CD14-positive monocyte (primary cell): ENCODE measurements at regions not wholly inside any gene's neighbourhood (a gene's known extent, or its start where the extent isn't known, plus 50 kb on each side); places are given as distances from the start of the nearest gene placed in this dataset.

Experiments
- DNase-seq, 3 donors: peaks; one replicate each; pipeline ENCODE4 v3.0.0-alpha.2; 2011 to 2022
- H2AFZ ChIP-seq: 2 replicates; pipeline ENCODE4 v1.6.0; 2012; ENCODE audit warnings: mild to moderate bottlenecking, low read depth, low read length, inconsistent platforms; ENCODE audit not compliant: insufficient read depth, poor library complexity, severe bottlenecking
- H3K27ac ChIP-seq, 2 donors: 1 replicate in 1 of 2; 2 replicates in 1 of 2; pipeline ENCODE4 v1.5.1; 2012 to 2013; ENCODE audit warnings: low read length in 2 of 2, control low read depth in 1 of 2, inconsistent platforms in 1 of 2, low read depth in 1 of 2, mild to moderate bottlenecking in 1 of 2
- H3K27me3 ChIP-seq, 2 donors: one replicate each; pipeline versions ENCODE4 v1.6.0 to v1.6.1; 2011 to 2013; ENCODE audit warnings: low read length in 2 of 2; ENCODE audit not compliant: control insufficient read depth in 2 of 2, insufficient read depth in 2 of 2
- H3K36me3 ChIP-seq, 2 donors: replicated peaks in 1 of 2; 1 replicate in 1 of 2; 2 replicates in 1 of 2; pipeline versions ENCODE4 v1.5.1 to v1.6.1; 2012 to 2013; ENCODE audit warnings: low read length in 2 of 2, control low read depth in 1 of 2, inconsistent platforms in 1 of 2, mild to moderate bottlenecking in 1 of 2; ENCODE audit not compliant: insufficient read depth in 2 of 2, control insufficient read depth in 1 of 2
- H3K4me1 ChIP-seq, 2 donors: 1 replicate in 1 of 2; 2 replicates in 1 of 2; pipeline versions ENCODE4 v1.5.1 to v1.6.1; 2012 to 2013; ENCODE audit warnings: low read length in 2 of 2, control low read depth in 1 of 2, inconsistent platforms in 1 of 2, mild to moderate bottlenecking in 1 of 2, moderate library complexity in 1 of 2; ENCODE audit not compliant: insufficient read depth in 2 of 2, control insufficient read depth in 1 of 2
- H3K4me2 ChIP-seq: replicated peaks from 2 replicates; pipeline ENCODE3; 2012; ENCODE audit warnings: low read length, moderate library complexity, mild to moderate bottlenecking; ENCODE audit not compliant: poor library complexity, severe bottlenecking; ENCODE audit errors: extremely low read depth
- H3K4me3 ChIP-seq, 3 experiments: fragments of 200-600 bp in 1 of 3; sonication (generic) in 1 of 3; replicated peaks in 1 of 3; 1 replicate in 2 of 3; 2 replicates in 1 of 3; pipeline ENCODE4 v1.5.1; 2011 to 2013; ENCODE audit warnings: low read length in 3 of 3, mild to moderate bottlenecking in 3 of 3, control low read depth in 2 of 3, low read depth in 2 of 3, inconsistent platforms in 1 of 3, moderate library complexity in 1 of 3
- H3K79me2 ChIP-seq: 2 replicates; pipeline ENCODE4 v1.6.0; 2012; ENCODE audit warnings: mild to moderate bottlenecking, control low read depth, inconsistent platforms, low read length, moderate library complexity; ENCODE audit not compliant: insufficient read depth
- H3K9ac ChIP-seq: 2 replicates; pipeline ENCODE4 v1.6.0; 2017; ENCODE audit warnings: low read length, mild to moderate bottlenecking; ENCODE audit not compliant: insufficient read depth, poor library complexity, severe bottlenecking
- H3K9me3 ChIP-seq, 2 donors: replicated peaks in 1 of 2; 1 replicate in 1 of 2; 2 replicates in 1 of 2; pipeline versions ENCODE4 v1.5.1 to v1.6.1; 2012 to 2013; ENCODE audit warnings: low read length in 2 of 2, control low read depth in 1 of 2; ENCODE audit not compliant: control insufficient read depth in 1 of 2, insufficient read depth in 1 of 2
- H4K20me1 ChIP-seq: 2 replicates; pipeline ENCODE4 v1.6.0; 2012; ENCODE audit warnings: mild to moderate bottlenecking, low read length, control low read depth, moderate library complexity; ENCODE audit not compliant: insufficient read depth
- H3K27ac Mint-ChIP-seq, 7 donors: one replicate each; pipeline ENCODE4 v1.8.0; 2020; ENCODE audit warnings: mild to moderate bottlenecking in 7 of 7, mixed read lengths in 7 of 7, moderate library complexity in 6 of 7, inconsistent platforms in 2 of 7
- H3K27me3 Mint-ChIP-seq, 3 donors: one replicate each; pipeline ENCODE4 v1.8.0; 2021 to 2022; ENCODE audit warnings: low read depth in 3 of 3, mild to moderate bottlenecking in 3 of 3, mixed read lengths in 3 of 3, moderate library complexity in 3 of 3, inconsistent platforms in 1 of 3
- H3K36me3 Mint-ChIP-seq, 2 donors: one replicate each; pipeline ENCODE4 v1.8.0; 2020; ENCODE audit warnings: mixed read lengths in 2 of 2, inconsistent platforms in 1 of 2, mild to moderate bottlenecking in 1 of 2
- H3K4me1 Mint-ChIP-seq: one replicate; pipeline ENCODE4 v1.8.0; 2020; ENCODE audit warnings: mild to moderate bottlenecking, mixed read lengths
- H3K4me3 Mint-ChIP-seq, 2 donors: one replicate each; pipeline ENCODE4 v1.8.0; 2020; ENCODE audit warnings: mild to moderate bottlenecking in 2 of 2, mixed read lengths in 2 of 2, moderate library complexity in 1 of 2
- H3K9me3 Mint-ChIP-seq, 7 donors: one replicate each; pipeline ENCODE4 v1.8.0; 2020 to 2022; ENCODE audit warnings: mixed read lengths in 7 of 7, mild to moderate bottlenecking in 6 of 7, moderate library complexity in 6 of 7, inconsistent platforms in 2 of 7
- CTCF ChIP-seq: fragments of 200-600 bp; IDR thresholded peaks from one replicate; pipeline ENCODE4 v1.8.0; 2022; ENCODE audit warnings: antibody characterized with exemption, mild to moderate bottlenecking
- WGBS: methylation state at CpG from one replicate; pipeline ENCODE4 v1.1.5; 2013; ENCODE audit warnings: missing lambda C conversion rate; ENCODE audit not compliant: insufficient coverage; 5-methylcytosine and 5-hydroxymethylcytosine counted together
- intact Hi-C, 2 donors: fragments of 100-400 bp; cut with micrococcal nuclease; formaldehyde crosslinking; loops; one replicate each; pipeline versions ENCODE4 v1.15.0 to v1.15.1; 2023

GRCh38 chr18:1510542-1511179 lies 606.0 kb downstream of the ADCYAP1 start:
- Histone ChIP-seq H3K27me3 (no peaks in the 10 kb centered on the region), H3K4me2 (no peak overlapping the region), H4K20me1 (no peaks in the 10 kb centered on the region), H3K4me3 (no peak overlapping the region), H2AFZ (no peak overlapping the region), H3K27ac (no peak overlapping the region), H3K9me3 (peaks cover 0 to 2% of the 10 kb centered on the region in 2 donors), H3K79me2 (no peaks in the 10 kb centered on the region), H3K36me3 (no peaks in the 10 kb centered on the region), H3K9ac (no peak overlapping the region), H3K4me1 (no peaks in the 10 kb centered on the region)
- TF ChIP-seq CTCF, result no peak
- Mint-ChIP-seq H3K27ac (peak overlapping the region in 1 of 7 donors; percentile 15), H3K27me3 (peaks cover 0 to 2% (median 0%) of the 10 kb centered on the region in 3 donors), H3K4me1 (peaks cover 6% of the 10 kb centered on the region), H3K4me3 (no peak overlapping the region), H3K9me3 (peaks cover 1 to 14% (median 4%) of the 10 kb centered on the region in 7 donors), H3K36me3 (no peaks in the 10 kb centered on the region)
- no peak for DNase-seq
- intact Hi-C loops, result no loop called here
- 91% methylated on average over 4 of the region's 4 CpGs for WGBS

DNA sequence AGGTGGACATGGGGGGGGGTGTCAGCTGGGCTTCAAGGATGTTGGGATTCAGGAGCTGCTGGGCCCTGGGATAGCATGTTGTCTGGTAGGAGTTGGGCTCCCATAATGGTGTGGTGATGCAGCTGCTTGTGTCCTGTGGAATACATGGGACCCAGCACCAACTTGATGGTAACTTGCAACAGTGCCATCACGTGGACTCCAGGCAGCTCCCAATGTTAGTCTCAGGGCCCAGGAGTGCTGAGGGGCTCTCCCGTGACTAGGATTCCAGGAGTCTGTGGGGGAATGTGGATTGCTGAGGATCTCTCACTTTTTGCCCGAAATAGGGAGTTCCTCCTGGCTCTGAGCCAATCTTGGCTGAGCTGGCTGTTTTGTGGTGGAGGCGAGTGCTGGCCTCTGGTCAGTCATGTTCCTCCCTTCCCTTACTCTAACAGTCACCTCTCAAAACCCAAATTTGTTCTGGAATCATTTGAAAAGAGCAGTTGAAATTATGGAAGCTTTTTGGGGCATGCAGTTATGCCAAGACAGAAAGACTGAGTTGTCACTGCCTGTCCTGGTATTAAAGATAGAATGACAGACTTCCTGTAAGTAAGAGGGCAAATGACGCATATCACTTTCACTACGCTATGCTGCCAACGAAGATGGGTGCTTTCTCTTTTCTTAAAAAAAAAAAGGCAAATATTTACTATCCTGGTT lies 607.1 kb downstream of the ADCYAP1 start:
- Mint-ChIP-seq H3K27me3 (peaks cover 0 to 2% (median 0%) of the 10 kb centered on the region in 3 donors), H3K9me3 (peaks cover 1 to 14% (median 4%) of the 10 kb centered on the region in 7 donors), H3K36me3 (no peaks in the 10 kb centered on the region), H3K27ac (no peak overlapping the region), H3K4me1 (peaks cover 6% of the 10 kb centered on the region), H3K4me3 (peak overlapping the region; percentile 21 to 62)
- WGBS, result 90% methylated on average over 2 of the region's 7 CpGs
- no peak overlapping the region for H3K9ac ChIP-seq
- DNase-seq, result no peak
- H3K36me3 ChIP-seq, result no peaks in the 10 kb centered on the region
- no peak overlapping the region for H3K4me3 ChIP-seq
- intact Hi-C loops, result no loop called here
- no peaks in the 10 kb centered on the region for H3K79me2 ChIP-seq
- H3K4me1 ChIP-seq, result no peaks in the 10 kb centered on the region
- H3K27me3 ChIP-seq, result no peaks in the 10 kb centered on the region
- TF ChIP-seq CTCF, result no peak
- H3K27ac ChIP-seq, result no peak overlapping the region
- H2AFZ ChIP-seq, result no peak overlapping the region
- H3K9me3 ChIP-seq, result peaks cover 0 to 2% of the 10 kb centered on the region in 2 donors
- H4K20me1 ChIP-seq, result no peaks in the 10 kb centered on the region
- H3K4me2 ChIP-seq, result peak overlapping the region; percentile 36
